Astrocyte (in vitro differentiated cells and primary cell): ENCODE measurements at regions not wholly inside any gene's neighbourhood (a gene's known extent, or its start where the extent isn't known, plus 50 kb on each side); places are given as distances from the start of the nearest gene placed in this dataset.

Experiments
- DNase-seq: peaks from one replicate; pipeline ENCODE4 v3.0.0-alpha.2; 2010; ENCODE audit warnings: low read depth
- FAIRE-seq: peaks from 2 replicates; lab custom pipeline; 2011; peaks lifted over from hg19 to GRCh38; lab: Jason Lieb, UNC
- H2AFZ ChIP-seq: 2 replicates; pipeline ENCODE4 v1.6.0; 2012; ENCODE audit warnings: low read depth, low read length, inconsistent platforms
- H3K27ac ChIP-seq: 2 replicates; pipeline ENCODE4 v1.5.1; 2011; ENCODE audit warnings: low read depth, low read length, inconsistent platforms
- H3K27me3 ChIP-seq: 2 replicates; pipeline ENCODE4 v1.6.0; 2011; ENCODE audit warnings: low read length, inconsistent platforms; ENCODE audit not compliant: insufficient read depth
- H3K36me3 ChIP-seq: 2 replicates; pipeline ENCODE4 v1.5.1; 2011; ENCODE audit warnings: low read length, inconsistent platforms; ENCODE audit not compliant: insufficient read depth
- H3K4me1 ChIP-seq: 2 replicates; pipeline ENCODE4 v1.5.1; 2011; ENCODE audit warnings: low read length, inconsistent platforms; ENCODE audit not compliant: insufficient read depth
- H3K4me2 ChIP-seq: 2 replicates; pipeline ENCODE4 v1.6.0; 2012; ENCODE audit warnings: low read length, inconsistent platforms
- H3K4me3 ChIP-seq: 2 replicates; pipeline ENCODE4 v1.5.1; 2011; ENCODE audit warnings: low read depth, mild to moderate bottlenecking, low read length, inconsistent platforms; ENCODE audit not compliant: insufficient read depth
- H3K79me2 ChIP-seq: 2 replicates; pipeline ENCODE4 v1.6.0; 2012; ENCODE audit warnings: mild to moderate bottlenecking, low read length, inconsistent platforms; ENCODE audit not compliant: insufficient read depth
- H3K9ac ChIP-seq: 2 replicates; pipeline ENCODE4 v1.6.0; 2012; ENCODE audit warnings: mild to moderate bottlenecking, low read length, inconsistent platforms
- H3K9me3 ChIP-seq: 2 replicates; pipeline ENCODE4 v1.5.1; 2012; ENCODE audit warnings: low read depth, mild to moderate bottlenecking, low read length, inconsistent platforms; ENCODE audit not compliant: insufficient read depth
- H4K20me1 ChIP-seq: 2 replicates; pipeline ENCODE4 v1.6.0; 2012; ENCODE audit warnings: low read length, inconsistent platforms; ENCODE audit not compliant: insufficient read depth
- H3K27ac Mint-ChIP-seq: one replicate; pipeline ENCODE4 v1.8.0; 2021; ENCODE audit warnings: mild to moderate bottlenecking, mixed read lengths; ENCODE audit not compliant: unreplicated experiment
- H3K27me3 Mint-ChIP-seq: one replicate; pipeline ENCODE4 v1.8.0; 2021; ENCODE audit warnings: low read depth, mixed read lengths; ENCODE audit not compliant: unreplicated experiment
- H3K36me3 Mint-ChIP-seq: one replicate; pipeline ENCODE4 v1.8.0; 2021; ENCODE audit warnings: low read depth, mixed read lengths; ENCODE audit not compliant: unreplicated experiment
- H3K4me1 Mint-ChIP-seq: one replicate; pipeline ENCODE4 v1.8.0; 2021; ENCODE audit warnings: low read depth, mixed read lengths; ENCODE audit not compliant: unreplicated experiment
- H3K4me3 Mint-ChIP-seq: one replicate; pipeline ENCODE4 v1.8.0; 2021; ENCODE audit warnings: mild to moderate bottlenecking, moderate library complexity, mixed read lengths; ENCODE audit not compliant: unreplicated experiment
- H3K9me3 Mint-ChIP-seq: one replicate; pipeline ENCODE4 v1.8.0; 2021; ENCODE audit warnings: mild to moderate bottlenecking, mixed read lengths; ENCODE audit not compliant: unreplicated experiment
- CTCF ChIP-seq: IDR thresholded peaks from 2 replicates; pipeline ENCODE4 v1.5.1; 2011; ENCODE audit warnings: low read depth, mild to moderate bottlenecking, inconsistent platforms, low read length, moderate library complexity; ENCODE audit not compliant: insufficient read depth
- EZH2 ChIP-seq: IDR thresholded peaks from 2 replicates; pipeline ENCODE4 v1.6.1; 2012; ENCODE audit warnings: mild to moderate bottlenecking, low read length, inconsistent platforms; ENCODE audit not compliant: insufficient read depth

- FAIRE-seq: peak; percentile 95
- H3K9me3 ChIP-seq: no peaks in the 10 kb centered on the region
- no peaks in the 10 kb centered on the region for H3K36me3 Mint-ChIP-seq
- peak overlapping the region; percentile 78 for H3K27ac ChIP-seq
- peak overlapping the region; percentile 6 for H2AFZ ChIP-seq
- peak overlapping the region; percentile 71 for H3K27ac Mint-ChIP-seq
- peak overlapping the region; percentile 55 for H3K4me2 ChIP-seq
- peaks cover 12% of the 10 kb centered on the region for H3K9me3 Mint-ChIP-seq
- TF ChIP-seq EZH2 (no peak), CTCF (no peak)
- H4K20me1 ChIP-seq: no peaks in the 10 kb centered on the region
- H3K27me3 Mint-ChIP-seq: no peaks in the 10 kb centered on the region
- H3K79me2 ChIP-seq: no peaks in the 10 kb centered on the region
- DNase-seq: peak; percentile 85
- peak overlapping the region; percentile 56 for H3K9ac ChIP-seq
- H3K4me3 ChIP-seq: no peak overlapping the region
- H3K4me1 ChIP-seq: peaks cover 18% of the 10 kb centered on the region
- H3K27me3 ChIP-seq: no peaks in the 10 kb centered on the region
- no peaks in the 10 kb centered on the region for H3K36me3 ChIP-seq
- no peak overlapping the region for H3K4me3 Mint-ChIP-seq
- H3K4me1 Mint-ChIP-seq: peaks cover 12% of the 10 kb centered on the region
Measured at GRCh38 chr4:54930226-54930625, 195.2 kb downstream of the KDR start.

GRCh38 chr4:54929459-54929858 lies 195.9 kb downstream of the KDR start:
- peak overlapping the region; percentile 56 for H3K9ac ChIP-seq
- Mint-ChIP-seq H3K4me3 (no peak overlapping the region), H3K36me3 (no peaks in the 10 kb centered on the region), H3K4me1 (peaks cover 12% of the 10 kb centered on the region), H3K27me3 (no peaks in the 10 kb centered on the region), H3K27ac (peak overlapping the region; percentile 67), H3K9me3 (peaks cover 19% of the 10 kb centered on the region)
- H3K4me1 ChIP-seq: peaks cover 18% of the 10 kb centered on the region
- H4K20me1 ChIP-seq: no peaks in the 10 kb centered on the region
- no peaks in the 10 kb centered on the region for H3K27me3 ChIP-seq
- no peaks in the 10 kb centered on the region for H3K36me3 ChIP-seq
- H3K9me3 ChIP-seq: no peaks in the 10 kb centered on the region
- H3K79me2 ChIP-seq: no peaks in the 10 kb centered on the region
- FAIRE-seq (no peak), DNase-seq (no peak)
- peak overlapping the region; percentile 78 for H3K27ac ChIP-seq
- H3K4me3 ChIP-seq: no peak overlapping the region
- TF ChIP-seq EZH2 (no peak), CTCF (no peak)
- peak overlapping the region; percentile 15 for H2AFZ ChIP-seq
- peak overlapping the region; percentile 55 for H3K4me2 ChIP-seq

- no peaks in the 10 kb centered on the region for H3K27me3 Mint-ChIP-seq
- no peak for FAIRE-seq
- Histone ChIP-seq H3K27me3 (no peaks in the 10 kb centered on the region), H3K36me3 (no peaks in the 10 kb centered on the region), H3K4me2 (no peak overlapping the region), H3K4me1 (peaks cover 8% of the 10 kb centered on the region), H3K9me3 (no peaks in the 10 kb centered on the region), H4K20me1 (no peaks in the 10 kb centered on the region), H3K4me3 (no peak overlapping the region), H2AFZ (no peak overlapping the region), H3K27ac (no peak overlapping the region), H3K79me2 (no peaks in the 10 kb centered on the region), H3K9ac (no peak overlapping the region)
- H3K4me1 Mint-ChIP-seq: peaks cover 4% of the 10 kb centered on the region
- H3K9me3 Mint-ChIP-seq: peaks cover 23% of the 10 kb centered on the region
- no peaks in the 10 kb centered on the region for H3K36me3 Mint-ChIP-seq
- no peak for TF ChIP-seq CTCF
- TF ChIP-seq EZH2: no peak
- H3K4me3 Mint-ChIP-seq: no peak overlapping the region
- DNase-seq: no peak
- no peak overlapping the region for H3K27ac Mint-ChIP-seq
Measured at GRCh38 chr4:54924891-54925290, 200.5 kb downstream of the KDR start.
